Activated gamma-delta T cell (primary cell): ENCODE measurements at regions not wholly inside any gene's neighbourhood (a gene's known extent, or its start where the extent isn't known, plus 50 kb on each side); places are given as distances from the start of the nearest gene placed in this dataset.

Experiments used
- DNase-seq: peaks from one replicate; lab custom pipeline; 2025; lab: John Stamatoyannopoulos, UW

GRCh38 chr20:59434960-59435359 is 134.5 kb downstream of the EDN3 start:
- DNase-seq, result no peak

GRCh38 chr20:59435518-59435917 is 135.1 kb downstream of the EDN3 start:
- no peak for DNase-seq

- no peak for DNase-seq
These were observed 137.2 kb downstream of the EDN3 start for GRCh38 chr20:59437601-59438031.

- no peak for DNase-seq
These were observed 137.8 kb downstream of the EDN3 start for GRCh38 chr20:59438201-59438600.

GRCh38 chr20:59439243-59439642 is 138.8 kb downstream of the EDN3 start:
- no peak for DNase-seq

GRCh38 chr20:59441306-59441705 is 140.9 kb downstream of the EDN3 start:
- DNase-seq, result no peak

- no peak for DNase-seq
These were observed 141.7 kb downstream of the EDN3 start for GRCh38 chr20:59441860-59442810.

GRCh38 chr20:59443550-59443949 is 143.1 kb downstream of the EDN3 start:
- no peak for DNase-seq

GRCh38 chr20:59446376-59446775 is 146.0 kb downstream of the EDN3 start:
- DNase-seq, result no peak

GRCh38 chr20:59448196-59448595 is 147.8 kb downstream of the EDN3 start:
- no peak for DNase-seq

GRCh38 chr20:59448851-59449444 is 148.5 kb downstream of the EDN3 start:
- DNase-seq, result no peak

- no peak for DNase-seq
These were observed 150.7 kb downstream of the EDN3 start for GRCh38 chr20:59451066-59451630.

GRCh38 chr20:59451641-59452040 is 151.2 kb downstream of the EDN3 start:
- no peak for DNase-seq

GRCh38 chr20:59452856-59453255 is 151.5 kb upstream of the PHACTR3 start:
- no peak for DNase-seq

GRCh38 chr20:59453759-59454560 is 150.4 kb upstream of the PHACTR3 start:
- no peak for DNase-seq

- no peak for DNase-seq
These were observed 148.7 kb upstream of the PHACTR3 start for GRCh38 chr20:59455402-59456341.

- no peak for DNase-seq
These were observed 147.7 kb upstream of the PHACTR3 start for GRCh38 chr20:59456342-59457279.

GRCh38 chr20:59458645-59459044 is 145.7 kb upstream of the PHACTR3 start:
- no peak for DNase-seq

- no peak for DNase-seq
These were observed 144.8 kb upstream of the PHACTR3 start for GRCh38 chr20:59459586-59459985.

- no peak for DNase-seq
These were observed 144.0 kb upstream of the PHACTR3 start for GRCh38 chr20:59460352-59460751.
